Sigmoid colon (tissue), 6 donors: ENCODE measurements at regions not wholly inside any gene's neighbourhood (a gene's known extent, or its start where the extent isn't known, plus 50 kb on each side); places are given as distances from the start of the nearest gene placed in this dataset.

ENCODE experiments used
- DNase-seq: peaks from one replicate; pipeline ENCODE4 v3.0.0-alpha.2; 2019
- H3K27ac ChIP-seq, 4 donors: fragments of 200-600 bp; sonication (generic); one replicate each; pipeline ENCODE4 v1.5.1; 2016 to 2019; ENCODE audit warnings: mild to moderate bottlenecking in 1 of 4
- H3K27me3 ChIP-seq, 3 donors: fragments of 200-600 bp; sonication (generic); one replicate each; pipeline ENCODE4 v1.5.1; 2019; ENCODE audit warnings: mild to moderate bottlenecking in 1 of 3
- H3K36me3 ChIP-seq, 4 donors: fragments of 200-600 bp; sonication (generic); one replicate each; pipeline ENCODE4 v1.5.1; 2016 to 2019
- H3K4me1 ChIP-seq, 4 donors: fragments of 200-600 bp; sonication (generic); one replicate each; pipeline ENCODE4 v1.5.1; 2017 to 2019
- H3K4me3 ChIP-seq, 4 donors: fragments of 200-600 bp; sonication (generic); one replicate each; pipeline ENCODE4 v1.5.1; 2017 to 2019; ENCODE audit warnings: mild to moderate bottlenecking in 2 of 4, moderate library complexity in 1 of 4
- H3K9me3 ChIP-seq, 4 donors: fragments of 200-600 bp in 3 of 4; sonication (generic) in 3 of 4; one replicate each; pipeline versions ENCODE4 v1.5.1 to v1.6.1; 2013 to 2019
- EP300 ChIP-seq, 4 donors: sonication (generic); formaldehyde crosslinking; IDR thresholded peaks; one replicate each; pipeline ENCODE4 v1.6.1; 2017; ENCODE audit warnings: antibody characterized with exemption in 4 of 4
- POLR2A ChIP-seq, 2 donors: fragments of 450-650 bp; IDR thresholded peaks; one replicate each; pipeline ENCODE4 v1.6.1; 2016; ENCODE audit warnings: antibody characterized with exemption in 2 of 2, mild to moderate bottlenecking in 2 of 2, moderate library complexity in 2 of 2
- POLR2AphosphoS5 ChIP-seq, 4 donors: sonication (generic); formaldehyde crosslinking; IDR thresholded peaks; one replicate each; pipeline ENCODE4 v1.6.1; 2017; ENCODE audit warnings: antibody characterized with exemption in 4 of 4
- WGBS, 2 donors: extraction: QIAGEN DNeasy Blood & Tissue Kit; methylation state at CpG; one replicate each; pipeline ENCODE4 v1.1.7; 2013; 5-methylcytosine and 5-hydroxymethylcytosine counted together
- intact Hi-C: fragments of 100-400 bp; cut with DNase I; formaldehyde crosslinking; loops from one replicate; pipeline ENCODE4 v1.15.1; 2023
- TF ChIP-seq, protein P1 (sequence below), 4 experiments: fragments of 450-650 bp in 3 of 4; fragments of 200-600 bp in 1 of 4; IDR thresholded peaks; one replicate each; pipeline ENCODE4 v1.5.1; 2016 to 2019; ENCODE audit warnings: antibody characterized with exemption in 4 of 4, mild to moderate bottlenecking in 3 of 4, moderate library complexity in 2 of 4
- donor health status: healthy with polysubstance abuse.
- donor health status: healthy.

DNA sequence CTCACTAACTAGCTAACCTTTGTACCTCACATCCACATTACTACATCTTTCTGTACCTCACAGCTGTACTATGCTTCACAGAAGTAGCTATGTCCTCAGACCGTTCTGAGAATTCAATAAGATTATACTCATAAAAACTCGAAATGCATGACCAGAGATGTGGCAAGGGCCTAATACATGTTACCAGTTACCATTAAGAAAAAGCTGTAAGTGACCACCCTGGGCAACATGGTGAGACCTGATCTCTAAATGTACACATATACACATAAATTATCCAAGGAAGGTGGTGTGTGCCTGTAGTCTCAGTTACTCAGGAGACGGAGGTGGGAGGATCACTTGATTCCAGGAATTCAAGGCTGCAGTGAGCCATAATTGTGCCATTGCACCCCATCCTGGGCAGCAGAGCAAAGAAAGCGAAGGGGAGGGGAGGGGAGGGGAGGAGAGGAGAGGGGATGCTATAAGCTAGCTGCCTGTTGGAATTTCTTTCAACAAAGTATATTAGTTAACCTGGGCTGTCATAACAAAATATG lies 482.6 kb upstream of the ZNF717 start:
- Histone ChIP-seq H3K27me3 (no peaks in the 10 kb centered on the region), H3K27ac (no peak overlapping the region), H3K36me3 (no peaks in the 10 kb centered on the region), H3K9me3 (no peaks in the 10 kb centered on the region), H3K4me3 (no peak overlapping the region), H3K4me1 (no peaks in the 10 kb centered on the region)
- TF ChIP-seq, protein P1, sequence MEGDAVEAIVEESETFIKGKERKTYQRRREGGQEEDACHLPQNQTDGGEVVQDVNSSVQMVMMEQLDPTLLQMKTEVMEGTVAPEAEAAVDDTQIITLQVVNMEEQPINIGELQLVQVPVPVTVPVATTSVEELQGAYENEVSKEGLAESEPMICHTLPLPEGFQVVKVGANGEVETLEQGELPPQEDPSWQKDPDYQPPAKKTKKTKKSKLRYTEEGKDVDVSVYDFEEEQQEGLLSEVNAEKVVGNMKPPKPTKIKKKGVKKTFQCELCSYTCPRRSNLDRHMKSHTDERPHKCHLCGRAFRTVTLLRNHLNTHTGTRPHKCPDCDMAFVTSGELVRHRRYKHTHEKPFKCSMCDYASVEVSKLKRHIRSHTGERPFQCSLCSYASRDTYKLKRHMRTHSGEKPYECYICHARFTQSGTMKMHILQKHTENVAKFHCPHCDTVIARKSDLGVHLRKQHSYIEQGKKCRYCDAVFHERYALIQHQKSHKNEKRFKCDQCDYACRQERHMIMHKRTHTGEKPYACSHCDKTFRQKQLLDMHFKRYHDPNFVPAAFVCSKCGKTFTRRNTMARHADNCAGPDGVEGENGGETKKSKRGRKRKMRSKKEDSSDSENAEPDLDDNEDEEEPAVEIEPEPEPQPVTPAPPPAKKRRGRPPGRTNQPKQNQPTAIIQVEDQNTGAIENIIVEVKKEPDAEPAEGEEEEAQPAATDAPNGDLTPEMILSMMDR (IDR thresholded peaks at IDR 0.05): no peak
- no peak for TF ChIP-seq EP300 (IDR thresholded peaks at IDR 0.05)
- no peak for TF ChIP-seq POLR2AphosphoS5 (IDR thresholded peaks at IDR 0.05)
- intact Hi-C loops: no loop called here
- DNase-seq: no peak
- 49 to 79% methylated on average over 4 of the region's 4 CpGs for WGBS, 2 donors

DNA sequence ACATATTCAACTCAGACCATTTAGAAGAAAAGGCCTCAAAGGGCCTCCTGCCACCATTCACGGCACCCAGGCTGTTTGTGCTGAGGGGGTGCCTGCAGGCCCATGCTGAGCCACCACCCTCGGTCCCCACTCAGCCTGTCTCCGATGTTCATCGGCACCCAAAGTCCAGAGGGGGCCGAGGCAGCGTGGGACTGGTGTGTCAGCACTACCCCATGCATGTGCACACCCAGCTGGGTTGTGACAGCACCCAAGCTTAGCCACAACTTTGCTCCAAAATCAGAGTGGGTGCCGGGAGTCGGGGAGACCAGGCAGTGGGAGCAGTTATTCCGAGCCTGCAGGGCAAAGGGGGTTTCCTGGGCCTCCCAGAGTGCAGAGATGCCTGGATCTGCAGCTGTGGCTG lies 508.5 kb upstream of the ZNF717 start:
- H3K36me3 ChIP-seq: no peaks in the 10 kb centered on the region
- H3K9me3 ChIP-seq: no peaks in the 10 kb centered on the region
- TF ChIP-seq, protein P1 (IDR thresholded peaks at IDR 0.05): no peak
- TF ChIP-seq POLR2A (IDR thresholded peaks at IDR 0.05) (no peak), POLR2AphosphoS5 (IDR thresholded peaks at IDR 0.05) (no peak), EP300 (IDR thresholded peaks at IDR 0.05) (no peak)
- H3K27me3 ChIP-seq: no peaks in the 10 kb centered on the region
- intact Hi-C loops: no loop called here
- DNase-seq: no peak
- no peak overlapping the region for H3K4me3 ChIP-seq
- no peaks in the 10 kb centered on the region for H3K4me1 ChIP-seq
- 85 to 89% methylated on average over 9 of the region's 9 CpGs for WGBS, 2 donors
- no peak overlapping the region for H3K27ac ChIP-seq

DNA sequence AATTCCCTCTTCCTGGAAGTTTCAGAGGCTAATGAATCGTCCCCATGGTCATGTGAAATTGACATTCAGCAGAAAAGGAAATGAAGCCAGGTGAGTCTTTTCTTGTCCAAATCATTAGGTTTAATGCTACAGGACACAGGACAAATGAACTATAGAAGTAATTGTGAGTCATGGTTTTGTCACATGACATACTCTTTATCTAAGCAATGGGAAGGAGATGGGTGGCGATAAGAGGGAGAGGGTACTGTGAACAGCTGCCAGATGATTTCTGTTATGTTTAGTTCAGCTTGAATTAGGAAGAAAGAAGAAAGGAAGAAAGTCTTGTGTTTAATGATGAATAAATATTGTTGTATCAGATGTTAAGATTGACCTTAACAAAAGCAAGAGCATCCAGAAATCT lies 515.4 kb upstream of the ZNF717 start:
- Histone ChIP-seq H3K4me3 (no peak overlapping the region), H3K27ac (no peak overlapping the region), H3K4me1 (no peaks in the 10 kb centered on the region), H3K36me3 (no peaks in the 10 kb centered on the region), H3K27me3 (no peaks in the 10 kb centered on the region), H3K9me3 (peaks cover 0 to 1% (median 0%) of the 10 kb centered on the region in 4 donors)
- DNase-seq: no peak
- intact Hi-C loops: no loop called here
- TF ChIP-seq POLR2A (IDR thresholded peaks at IDR 0.05) (no peak), POLR2AphosphoS5 (IDR thresholded peaks at IDR 0.05) (no peak), EP300 (IDR thresholded peaks at IDR 0.05) (no peak)
- TF ChIP-seq, protein P1 (IDR thresholded peaks at IDR 0.05): no peak
- WGBS, 2 donors: 82 to 83% methylated on average over 2 of the region's 2 CpGs

DNA sequence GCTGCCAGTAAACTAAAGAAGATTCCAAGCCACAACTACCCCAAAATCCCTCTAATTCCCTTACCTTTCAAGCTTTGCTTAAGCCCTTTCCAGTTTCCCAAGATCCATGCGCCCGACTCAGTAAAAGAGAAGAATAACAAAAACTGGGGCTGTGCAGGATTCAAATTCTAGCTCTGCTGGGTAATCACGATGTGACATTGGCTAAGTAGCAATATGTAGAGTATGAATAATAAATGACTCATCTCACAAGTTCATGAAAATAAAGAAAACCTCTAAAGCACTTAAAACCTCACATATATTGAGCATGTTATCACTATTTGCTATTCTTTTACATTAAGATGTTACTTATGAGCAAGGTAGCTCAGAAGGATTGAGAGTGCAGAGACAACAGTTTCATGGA lies 522.2 kb upstream of the ZNF717 start:
- no peaks in the 10 kb centered on the region for H3K27me3 ChIP-seq
- H3K27ac ChIP-seq: no peak overlapping the region
- H3K4me3 ChIP-seq: no peak overlapping the region
- no peak for DNase-seq
- 86 to 94% methylated on average over 3 of the region's 3 CpGs for WGBS, 2 donors
- H3K36me3 ChIP-seq: no peaks in the 10 kb centered on the region
- peaks cover 0 to 3% (median 0%) of the 10 kb centered on the region in 4 donors for H3K9me3 ChIP-seq
- no peak for TF ChIP-seq POLR2AphosphoS5 (IDR thresholded peaks at IDR 0.05)
- TF ChIP-seq, protein P1 (IDR thresholded peaks at IDR 0.05): no peak
- no peak for TF ChIP-seq EP300 (IDR thresholded peaks at IDR 0.05)
- TF ChIP-seq POLR2A (IDR thresholded peaks at IDR 0.05): no peak
- intact Hi-C loops: no loop called here
- no peaks in the 10 kb centered on the region for H3K4me1 ChIP-seq

DNA sequence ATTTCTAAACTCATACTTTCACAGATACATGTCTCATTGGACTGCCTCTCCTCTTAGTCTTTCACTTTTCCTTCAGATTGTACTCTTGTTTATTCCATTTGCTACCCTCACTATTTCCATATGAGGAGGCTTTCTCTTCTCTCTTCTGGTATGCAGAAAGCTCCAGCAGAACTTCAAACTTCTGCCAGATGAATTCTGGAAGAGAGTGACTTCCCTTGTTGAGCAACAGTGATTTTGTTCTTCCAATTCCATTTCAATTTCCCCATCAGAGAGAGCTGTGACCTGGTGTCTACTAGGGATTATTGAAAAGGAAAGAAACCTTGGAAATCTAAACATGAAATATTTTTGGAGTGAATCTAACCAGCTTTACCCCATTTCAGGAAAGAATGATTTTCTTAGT lies 523.2 kb upstream of the ZNF717 start:
- Histone ChIP-seq H3K9me3 (peaks cover 0 to 3% (median 0%) of the 10 kb centered on the region in 4 donors), H3K4me1 (no peaks in the 10 kb centered on the region), H3K27me3 (no peaks in the 10 kb centered on the region), H3K4me3 (no peak overlapping the region), H3K36me3 (no peaks in the 10 kb centered on the region), H3K27ac (no peak overlapping the region)
- no peak for TF ChIP-seq EP300 (IDR thresholded peaks at IDR 0.05)
- no peak for DNase-seq
- intact Hi-C loops: no loop called here
